ENCODE measurements at regions not wholly inside any gene's neighbourhood (a gene's known extent, or its start where the extent isn't known, plus 50 kb on each side); places are given as distances from the start of the nearest gene placed in this dataset.

GRCh38 chr5:152269533-152269932 is 135.5 kb downstream of the NMUR2 start:
- DNase-seq: no peak

GRCh38 chr5:152264645-152265254 is 140.3 kb downstream of the NMUR2 start:
- DNase-seq: no peak

- DNase-seq: no peak
Observed at GRCh38 chr5:152262667-152263066, 142.4 kb downstream of the NMUR2 start.

GRCh38 chr5:152260940-152261339 is 144.1 kb downstream of the NMUR2 start:
- no peak for DNase-seq

- DNase-seq: no peak
Observed at GRCh38 chr5:152259702-152260101, 145.4 kb downstream of the NMUR2 start.

- DNase-seq: no peak
Observed at GRCh38 chr5:152256580-152256979, 148.5 kb downstream of the NMUR2 start.

GRCh38 chr5:152255411-152255810 is 149.7 kb downstream of the NMUR2 start:
- no peak for DNase-seq

GRCh38 chr5:152247850-152248385 is 157.2 kb downstream of the NMUR2 start:
- no peak for DNase-seq

GRCh38 chr5:152246401-152246800 is 158.7 kb downstream of the NMUR2 start:
- no peak for DNase-seq

- DNase-seq: no peak
Observed at GRCh38 chr5:152237531-152237930, 167.5 kb downstream of the NMUR2 start.

GRCh38 chr5:152226191-152226590 is 178.9 kb downstream of the NMUR2 start:
- DNase-seq: no peak

GRCh38 chr5:152221721-152222629 is 183.1 kb downstream of the NMUR2 start:
- no peak for DNase-seq

GRCh38 chr5:152218694-152219093 is 186.4 kb downstream of the NMUR2 start:
- DNase-seq: no peak

GRCh38 chr5:152205804-152206203 is 199.3 kb downstream of the NMUR2 start:
- DNase-seq: no peak

- DNase-seq: no peak
Observed at GRCh38 chr5:152202321-152202720, 202.8 kb downstream of the NMUR2 start.

- no peak for DNase-seq
Observed at GRCh38 chr5:152193391-152194107, 211.5 kb downstream of the NMUR2 start.

- DNase-seq: no peak
Observed at GRCh38 chr5:152188251-152188650, 216.8 kb downstream of the NMUR2 start.

GRCh38 chr5:152187668-152188067 is 217.4 kb downstream of the NMUR2 start:
- DNase-seq: no peak

GRCh38 chr5:152185547-152186245 is 219.4 kb downstream of the NMUR2 start:
- DNase-seq: no peak

- no peak for DNase-seq
Observed at GRCh38 chr5:152184266-152184665, 220.8 kb downstream of the NMUR2 start.

GRCh38 chr5:152181461-152181860 is 223.6 kb downstream of the NMUR2 start:
- DNase-seq: no peak

- DNase-seq: no peak
Observed at GRCh38 chr5:152178350-152178699, 226.8 kb downstream of the NMUR2 start.
